ENCODE measurements at regions not wholly inside any gene's neighbourhood (a gene's known extent, or its start where the extent isn't known, plus 50 kb on each side); places are given as distances from the start of the nearest gene placed in this dataset.
"Not testable (repeated sequence)": the region's sequence is repeated elsewhere in the genome, so short reads cannot be mapped to it uniquely, and the experiment has no call there.

- not testable (repeated sequence) for TF ChIP-seq CTCF (conservative IDR thresholded peaks at IDR 0.05); ZFX (IDR thresholded peaks at IDR 0.05)
These were observed 183.6 kb upstream of the ROBO1 start for GRCh38 chr3:79951426-79951825.
